Activated CD8-positive, alpha-beta memory T cell treated with anti-CD3 and anti-CD28 coated beads, Interleukin-2, amount 50 U/mL, for 48 hours (primary cell): ENCODE measurements at regions not wholly inside any gene's neighbourhood (a gene's known extent, or its start where the extent isn't known, plus 50 kb on each side); places are given as distances from the start of the nearest gene placed in this dataset.
A peak's percentile ranks its signal among the peaks of the same experiment; 100 is the strongest.

Experiments used
- DNase-seq: peaks from one replicate; pipeline ENCODE4 v3.0.0-alpha.2; 2020

GRCh38 chr10:43802988-43803696 lies 154.5 kb upstream of the ZNF32 start:
- DNase-seq = no peak

GRCh38 chr10:43801626-43802025 lies 152.9 kb upstream of the ZNF32 start:
- no peak for DNase-seq

- no peak for DNase-seq
These were observed 152.5 kb upstream of the ZNF32 start for GRCh38 chr10:43801140-43801539.

- no peak for DNase-seq
These were observed 148.1 kb upstream of the ZNF32 start for GRCh38 chr10:43796781-43797180.

GRCh38 chr10:43795639-43796038 lies 147.0 kb upstream of the ZNF32 start:
- DNase-seq = no peak

- DNase-seq = no peak
These were observed 146.4 kb upstream of the ZNF32 start for GRCh38 chr10:43795093-43795492.

- DNase-seq = no peak
These were observed 145.6 kb upstream of the ZNF32 start for GRCh38 chr10:43794181-43794815.

- DNase-seq = no peak
These were observed 145.0 kb upstream of the ZNF32 start for GRCh38 chr10:43793704-43794103.

GRCh38 chr10:43790147-43790546 lies 141.5 kb upstream of the ZNF32 start:
- DNase-seq = no peak

- no peak for DNase-seq
These were observed 136.6 kb upstream of the ZNF32 start for GRCh38 chr10:43785252-43785651.

- no peak for DNase-seq
These were observed 134.1 kb upstream of the ZNF32 start for GRCh38 chr10:43782814-43783213.

- peak; percentile 69 for DNase-seq
These were observed 133.0 kb upstream of the ZNF32 start for GRCh38 chr10:43781480-43782361.

- DNase-seq = no peak
These were observed 129.9 kb upstream of the ZNF32 start for GRCh38 chr10:43778571-43778970.

GRCh38 chr10:43775384-43775783 lies 126.7 kb upstream of the ZNF32 start:
- no peak for DNase-seq

- no peak for DNase-seq
These were observed 125.6 kb upstream of the ZNF32 start for GRCh38 chr10:43774234-43774769.

- DNase-seq = no peak
These were observed 125.1 kb upstream of the ZNF32 start for GRCh38 chr10:43773736-43774135.

GRCh38 chr10:43772171-43772570 lies 123.5 kb upstream of the ZNF32 start:
- no peak for DNase-seq

- no peak for DNase-seq
These were observed 123.0 kb upstream of the ZNF32 start for GRCh38 chr10:43771675-43772074.

GRCh38 chr10:43765516-43765915 lies 116.8 kb upstream of the ZNF32 start:
- DNase-seq = no peak

GRCh38 chr10:43763846-43764245 lies 115.2 kb upstream of the ZNF32 start:
- DNase-seq = no peak

GRCh38 chr10:43760514-43760913 lies 111.8 kb upstream of the ZNF32 start:
- no peak for DNase-seq

- DNase-seq = no peak
These were observed 110.5 kb upstream of the ZNF32 start for GRCh38 chr10:43759216-43759615.

GRCh38 chr10:43756341-43756740 lies 107.7 kb upstream of the ZNF32 start:
- no peak for DNase-seq
